Uterus (tissue), 3 donors: ENCODE measurements at regions not wholly inside any gene's neighbourhood (a gene's known extent, or its start where the extent isn't known, plus 50 kb on each side); places are given as distances from the start of the nearest gene placed in this dataset.

Experiments used
- DNase-seq, 2 donors: peaks; one replicate each; pipeline ENCODE4 v3.0.0-alpha.2; 2019 to 2020
- H3K27ac ChIP-seq, 2 donors: fragments of 200-600 bp; sonication (generic); 1 replicate in 1 of 2; 2 replicates in 1 of 2; pipeline ENCODE4 v1.5.1; 2016 to 2018
- H3K27me3 ChIP-seq, 2 donors: fragments of 200-600 bp; sonication (generic); one replicate each; pipeline ENCODE4 v1.5.1; 2018 to 2019; ENCODE audit warnings: control low read depth in 1 of 2
- H3K36me3 ChIP-seq, 2 donors: fragments of 200-600 bp; sonication (generic); one replicate each; pipeline ENCODE4 v1.5.1; 2019; ENCODE audit warnings: control low read depth in 1 of 2
- H3K4me1 ChIP-seq, 2 donors: fragments of 200-600 bp; sonication (generic); one replicate each; pipeline ENCODE4 v1.5.1; 2018 to 2019; ENCODE audit warnings: control low read depth in 1 of 2
- H3K4me3 ChIP-seq, 2 donors: fragments of 200-600 bp; sonication (generic); 1 replicate in 1 of 2; 2 replicates in 1 of 2; pipeline ENCODE4 v1.5.1; 2018 to 2019; ENCODE audit warnings: mild to moderate bottlenecking in 1 of 2
- H3K9me3 ChIP-seq, 2 donors: fragments of 200-600 bp; sonication (generic); one replicate each; pipeline ENCODE4 v1.5.1; 2019; ENCODE audit warnings: control low read depth in 1 of 2
- POLR2A ChIP-seq, 2 donors: fragments of 450-650 bp; IDR thresholded peaks; one replicate each; pipeline ENCODE4 v1.6.1; 2016; ENCODE audit warnings: antibody characterized with exemption in 2 of 2, mild to moderate bottlenecking in 1 of 2, moderate library complexity in 1 of 2
- intact Hi-C: fragments of 100-400 bp; cut with DNase I; formaldehyde crosslinking; loops from one replicate; pipeline ENCODE4 v1.15.1; 2023; ENCODE audit warnings: low total_unique reads
- TF ChIP-seq, protein P1 (sequence below), 4 experiments: fragments of 200-600 bp in 2 of 4; fragments of 450-650 bp in 2 of 4; sonication (generic) in 2 of 4; IDR thresholded peaks; one replicate each; pipeline ENCODE4 v1.5.1; 2016 to 2019; ENCODE audit warnings: antibody characterized with exemption in 4 of 4, mild to moderate bottlenecking in 2 of 4, moderate library complexity in 1 of 4
- donor health status: DM: yes; HTN: yes; CAD: no.

DNA sequence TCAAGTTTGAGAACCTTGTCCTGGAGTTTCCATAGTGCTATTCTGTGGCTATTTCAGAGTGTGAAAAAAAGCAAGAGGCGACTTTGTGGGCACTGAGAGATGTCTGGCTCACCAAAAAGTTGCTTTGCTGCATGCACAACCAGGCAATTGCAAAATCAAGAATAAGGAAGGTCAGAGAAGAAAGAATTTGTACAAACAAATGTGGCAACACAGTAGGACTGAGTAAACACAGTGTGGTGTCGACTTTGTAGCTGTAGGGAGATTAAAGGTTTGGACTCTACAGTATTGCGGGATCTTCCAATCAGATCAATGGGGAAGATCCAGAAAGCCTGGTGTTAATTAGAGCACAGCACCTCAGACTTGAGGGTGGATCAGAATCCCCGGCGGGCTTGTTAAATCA lies 88.1 kb upstream of the PLPP4 start:
- DNase-seq: no peak

DNA sequence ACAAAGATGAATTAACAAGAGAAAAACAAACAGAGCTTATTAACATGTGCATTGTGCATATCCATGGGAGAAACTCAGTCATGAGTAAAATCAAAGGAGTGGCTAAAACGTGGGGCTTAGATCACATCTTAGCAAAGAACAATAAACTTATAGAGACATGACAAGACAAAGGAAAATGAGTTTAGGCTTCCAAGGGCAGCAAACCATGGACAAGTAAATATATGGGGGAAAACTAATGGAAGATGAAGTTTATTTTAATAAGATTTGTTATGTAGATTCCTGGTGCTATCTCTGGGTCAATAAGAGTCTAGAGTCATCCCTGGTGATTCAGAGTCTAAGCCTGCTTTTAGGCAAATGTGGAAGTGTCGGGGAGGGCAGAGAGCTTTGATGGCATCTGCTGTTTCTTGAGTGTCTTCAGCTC lies 87.2 kb upstream of the PLPP4 start:
- H3K4me3 ChIP-seq: no peak overlapping the region
- H3K4me1 ChIP-seq: no peaks in the 10 kb centered on the region
- H3K9me3 ChIP-seq: no peaks in the 10 kb centered on the region
- intact Hi-C loops: no loop called here
- H3K36me3 ChIP-seq: no peaks in the 10 kb centered on the region
- H3K27ac ChIP-seq: no peak overlapping the region
- no peaks in the 10 kb centered on the region for H3K27me3 ChIP-seq
- TF ChIP-seq, protein P1, sequence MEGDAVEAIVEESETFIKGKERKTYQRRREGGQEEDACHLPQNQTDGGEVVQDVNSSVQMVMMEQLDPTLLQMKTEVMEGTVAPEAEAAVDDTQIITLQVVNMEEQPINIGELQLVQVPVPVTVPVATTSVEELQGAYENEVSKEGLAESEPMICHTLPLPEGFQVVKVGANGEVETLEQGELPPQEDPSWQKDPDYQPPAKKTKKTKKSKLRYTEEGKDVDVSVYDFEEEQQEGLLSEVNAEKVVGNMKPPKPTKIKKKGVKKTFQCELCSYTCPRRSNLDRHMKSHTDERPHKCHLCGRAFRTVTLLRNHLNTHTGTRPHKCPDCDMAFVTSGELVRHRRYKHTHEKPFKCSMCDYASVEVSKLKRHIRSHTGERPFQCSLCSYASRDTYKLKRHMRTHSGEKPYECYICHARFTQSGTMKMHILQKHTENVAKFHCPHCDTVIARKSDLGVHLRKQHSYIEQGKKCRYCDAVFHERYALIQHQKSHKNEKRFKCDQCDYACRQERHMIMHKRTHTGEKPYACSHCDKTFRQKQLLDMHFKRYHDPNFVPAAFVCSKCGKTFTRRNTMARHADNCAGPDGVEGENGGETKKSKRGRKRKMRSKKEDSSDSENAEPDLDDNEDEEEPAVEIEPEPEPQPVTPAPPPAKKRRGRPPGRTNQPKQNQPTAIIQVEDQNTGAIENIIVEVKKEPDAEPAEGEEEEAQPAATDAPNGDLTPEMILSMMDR (IDR thresholded peaks at IDR 0.05): no peak
- no peak for TF ChIP-seq POLR2A (IDR thresholded peaks at IDR 0.05)
- no peak for DNase-seq

More for the DNA sequence above, 88.1 kb upstream of the PLPP4 start:
- Histone ChIP-seq H3K4me1 (no peaks in the 10 kb centered on the region), H3K4me3 (no peak overlapping the region), H3K27me3 (no peaks in the 10 kb centered on the region), H3K27ac (no peak overlapping the region), H3K9me3 (no peaks in the 10 kb centered on the region), H3K36me3 (no peaks in the 10 kb centered on the region)
- TF ChIP-seq POLR2A (IDR thresholded peaks at IDR 0.05): no peak
- TF ChIP-seq, protein P1 (IDR thresholded peaks at IDR 0.05): no peak
- intact Hi-C loops: no loop called here

DNA sequence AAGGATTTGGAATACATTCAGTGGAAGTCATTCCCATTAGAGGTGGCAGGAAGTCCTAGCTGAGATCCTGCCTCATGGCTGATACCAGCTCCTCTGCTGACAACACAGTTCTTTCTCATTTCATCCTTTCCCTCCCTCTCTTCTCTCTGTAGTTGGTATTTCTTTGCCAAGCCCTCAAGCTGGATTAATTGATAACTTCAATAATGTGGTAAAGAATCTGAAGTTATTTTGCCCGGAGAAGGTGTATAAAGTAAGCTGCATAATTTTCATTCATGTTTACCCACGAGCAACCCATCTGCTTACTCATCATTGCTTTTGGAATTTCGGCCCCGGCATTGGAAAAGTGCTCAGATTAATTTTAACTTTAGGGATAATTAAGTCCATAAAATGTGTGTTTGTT lies 85.2 kb upstream of the PLPP4 start:
- Histone ChIP-seq H3K36me3 (no peaks in the 10 kb centered on the region), H3K4me1 (no peaks in the 10 kb centered on the region), H3K27ac (no peak overlapping the region), H3K9me3 (no peaks in the 10 kb centered on the region), H3K27me3 (no peaks in the 10 kb centered on the region), H3K4me3 (no peak overlapping the region)
- no peak for TF ChIP-seq POLR2A (IDR thresholded peaks at IDR 0.05)
- TF ChIP-seq, protein P1 (IDR thresholded peaks at IDR 0.05): no peak
- no peak for DNase-seq
- intact Hi-C loops: no loop called here

DNA sequence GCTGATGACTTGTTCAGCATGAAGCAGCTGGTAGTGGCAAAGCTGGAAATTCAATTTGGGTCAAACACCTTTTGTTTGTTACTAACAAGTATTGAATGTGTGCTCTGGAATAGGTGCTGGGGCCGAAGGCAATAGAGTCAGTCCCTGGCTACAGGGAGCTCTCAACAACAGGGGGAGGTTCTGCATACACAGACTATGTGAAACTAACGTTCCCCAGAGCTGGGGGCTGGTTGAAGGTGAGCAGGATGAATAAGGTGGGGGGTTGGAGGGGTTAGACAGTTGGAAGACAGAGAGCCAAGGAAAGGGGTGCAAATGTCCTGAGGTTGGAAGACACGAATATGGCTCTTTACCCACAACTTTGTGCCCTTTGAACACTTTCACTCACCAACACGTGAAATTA lies 84.1 kb upstream of the PLPP4 start:
- Histone ChIP-seq H3K9me3 (no peaks in the 10 kb centered on the region), H3K27ac (no peak overlapping the region), H3K36me3 (no peaks in the 10 kb centered on the region), H3K4me3 (no peak overlapping the region), H3K27me3 (no peaks in the 10 kb centered on the region), H3K4me1 (no peaks in the 10 kb centered on the region)
- intact Hi-C loops: no loop called here
- no peak for TF ChIP-seq POLR2A (IDR thresholded peaks at IDR 0.05)
- TF ChIP-seq, protein P1 (IDR thresholded peaks at IDR 0.05): no peak
- no peak for DNase-seq

DNA sequence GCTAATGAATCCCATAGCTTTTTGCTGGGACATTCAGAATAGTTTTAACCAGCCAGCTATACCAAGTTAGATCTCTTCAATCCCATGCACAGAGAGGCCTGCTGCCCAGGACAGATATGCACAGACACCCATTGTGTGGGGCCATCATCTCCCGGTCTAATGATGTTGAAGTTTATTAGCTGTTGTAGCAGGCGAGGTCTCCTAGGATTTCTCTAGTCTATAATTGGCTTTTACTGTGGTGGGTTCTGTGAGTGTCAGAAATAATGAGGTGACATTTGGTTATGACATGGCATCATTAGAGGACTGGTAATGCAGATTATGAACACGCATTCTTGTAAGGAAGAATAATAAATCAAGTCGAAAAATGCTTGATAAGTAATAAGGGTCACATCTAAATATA lies 81.4 kb upstream of the PLPP4 start:
- Histone ChIP-seq H3K36me3 (no peaks in the 10 kb centered on the region), H3K4me1 (no peaks in the 10 kb centered on the region), H3K9me3 (no peaks in the 10 kb centered on the region), H3K27me3 (no peaks in the 10 kb centered on the region), H3K27ac (no peak overlapping the region), H3K4me3 (no peak overlapping the region)
- DNase-seq: no peak
- intact Hi-C loops: no loop called here
- TF ChIP-seq POLR2A (IDR thresholded peaks at IDR 0.05): no peak
- TF ChIP-seq, protein P1 (IDR thresholded peaks at IDR 0.05): no peak
